ENCODE measurements at regions not wholly inside any gene's neighbourhood (a gene's known extent, or its start where the extent isn't known, plus 50 kb on each side); places are given as distances from the start of the nearest gene placed in this dataset.

GRCh38 chr2:171630089-171630770, 57.0 kb upstream of the DYNC1I2 start:
- no peak for TF ChIP-seq YY1 (IDR thresholded peaks at IDR 0.05; ENCODE audit: low read depth)
- TF ChIP-seq REST (IDR thresholded peaks at IDR 0.05; ENCODE audit: low read depth) = no peak
- TF ChIP-seq EGR1 (IDR thresholded peaks at IDR 0.05) = no peak
